ENCODE measurements at regions not wholly inside any gene's neighbourhood (a gene's known extent, or its start where the extent isn't known, plus 50 kb on each side); places are given as distances from the start of the nearest gene placed in this dataset.

DNA sequence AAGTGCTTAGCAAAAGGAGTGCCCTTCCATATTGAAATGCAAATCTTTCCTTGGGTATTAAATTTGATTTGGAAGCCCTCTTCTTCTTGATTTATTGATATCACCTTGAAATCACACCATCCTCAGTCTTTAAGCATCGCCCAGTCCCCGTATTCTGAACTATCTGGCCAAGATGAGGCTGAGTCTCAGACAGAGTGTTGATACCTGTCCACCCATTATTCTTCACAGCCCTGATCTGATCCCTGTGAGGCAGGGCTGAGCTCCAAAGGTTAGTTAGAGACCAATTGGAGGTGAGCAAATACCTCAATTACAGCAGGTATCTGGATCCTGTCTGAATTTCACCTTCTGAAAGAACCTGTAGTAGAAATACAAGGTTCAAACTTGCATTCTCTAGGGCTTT is 326.3 kb downstream of the FAT3 start (continued):
- TF ChIP-seq, protein P1, sequence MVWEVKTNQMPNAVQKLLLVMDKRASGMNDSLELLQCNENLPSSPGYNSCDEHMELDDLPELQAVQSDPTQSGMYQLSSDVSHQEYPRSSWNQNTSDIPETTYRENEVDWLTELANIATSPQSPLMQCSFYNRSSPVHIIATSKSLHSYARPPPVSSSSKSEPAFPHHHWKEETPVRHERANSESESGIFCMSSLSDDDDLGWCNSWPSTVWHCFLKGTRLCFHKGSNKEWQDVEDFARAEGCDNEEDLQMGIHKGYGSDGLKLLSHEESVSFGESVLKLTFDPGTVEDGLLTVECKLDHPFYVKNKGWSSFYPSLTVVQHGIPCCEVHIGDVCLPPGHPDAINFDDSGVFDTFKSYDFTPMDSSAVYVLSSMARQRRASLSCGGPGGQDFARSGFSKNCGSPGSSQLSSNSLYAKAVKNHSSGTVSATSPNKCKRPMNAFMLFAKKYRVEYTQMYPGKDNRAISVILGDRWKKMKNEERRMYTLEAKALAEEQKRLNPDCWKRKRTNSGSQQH (CRISPR knock-in tag; IDR thresholded peaks at IDR 0.05; ENCODE audit: low read depth): no peak

DNA sequence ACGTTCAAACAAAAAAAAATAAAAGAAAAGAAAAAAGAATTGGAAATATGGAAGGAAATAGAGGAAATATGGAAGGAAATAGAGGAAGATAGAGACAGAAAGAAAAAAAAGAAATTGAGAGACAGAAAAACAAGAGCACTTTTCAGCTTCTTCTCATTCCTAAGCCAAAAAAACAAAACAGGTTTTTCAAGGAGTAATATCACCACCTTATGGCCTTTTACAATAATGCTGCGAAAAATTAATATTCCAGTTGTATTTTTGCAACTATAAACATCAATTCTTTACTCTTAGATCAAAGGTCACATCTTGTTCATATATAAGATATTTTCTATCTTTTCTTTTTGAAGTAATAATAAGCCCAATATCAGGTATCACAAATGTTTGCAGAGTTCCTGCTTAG is 328.3 kb downstream of the FAT3 start:
- Histone ChIP-seq H3K9me3 (ENCODE audit: low read length) (no peaks in the 10 kb centered on the region), H3K79me2 (ENCODE audit: insufficient read depth, low read length) (no peaks in the 10 kb centered on the region), H3K36me3 (replicated peaks in 1 of 2; ENCODE audit: control insufficient read depth in 1 of 2, insufficient read depth in 2 of 2, low read length in 2 of 2) (no peaks in the 10 kb centered on the region), H3K9ac (ENCODE audit: insufficient read depth, low read depth, low read length) (no peak overlapping the region), H3K4me3 (replicated peaks in 1 of 3; ENCODE audit: insufficient read depth in 1 of 3, low read depth in 2 of 3, low read length in 3 of 3) (no peak overlapping the region), H2AFZ (ENCODE audit: low read length) (no peak overlapping the region), H3K4me2 (ENCODE audit: low read depth, low read length) (no peak overlapping the region), H4K20me1 (ENCODE audit: insufficient read depth, low read length) (no peaks in the 10 kb centered on the region), H3K27ac (ENCODE audit: extremely low read length, insufficient read depth, low read length) (no peak overlapping the region), H3K4me1 (ENCODE audit: insufficient read depth, low read length) (no peaks in the 10 kb centered on the region), H3K27me3 (ENCODE audit: control insufficient read depth in 1 of 2, insufficient read depth in 2 of 2, low read length in 2 of 2) (no peaks in the 10 kb centered on the region)
- WGBS (ENCODE audit: low lambda C conversion rate): 15% methylated on average over 2 of the region's 2 CpGs
- no TSS peak for BruUV-seq (replicated peaks)
- FAIRE-seq: no peak
- no peak for TF ChIP-seq ZC3H13 (CRISPR knock-in tag; IDR thresholded peaks at IDR 0.05)
- TF ChIP-seq STAG1 (CRISPR knock-in tag; IDR thresholded peaks at IDR 0.05): peak; percentile 63
- TF ChIP-seq SMC3 (IDR thresholded peaks at IDR 0.05; ENCODE audit: low read length): peak; percentile 18; the same call in 1 of the 2 replicates
- no peak for TF ChIP-seq TBP (CRISPR knock-in tag; IDR thresholded peaks at IDR 0.05)
- TF ChIP-seq, protein P2, sequence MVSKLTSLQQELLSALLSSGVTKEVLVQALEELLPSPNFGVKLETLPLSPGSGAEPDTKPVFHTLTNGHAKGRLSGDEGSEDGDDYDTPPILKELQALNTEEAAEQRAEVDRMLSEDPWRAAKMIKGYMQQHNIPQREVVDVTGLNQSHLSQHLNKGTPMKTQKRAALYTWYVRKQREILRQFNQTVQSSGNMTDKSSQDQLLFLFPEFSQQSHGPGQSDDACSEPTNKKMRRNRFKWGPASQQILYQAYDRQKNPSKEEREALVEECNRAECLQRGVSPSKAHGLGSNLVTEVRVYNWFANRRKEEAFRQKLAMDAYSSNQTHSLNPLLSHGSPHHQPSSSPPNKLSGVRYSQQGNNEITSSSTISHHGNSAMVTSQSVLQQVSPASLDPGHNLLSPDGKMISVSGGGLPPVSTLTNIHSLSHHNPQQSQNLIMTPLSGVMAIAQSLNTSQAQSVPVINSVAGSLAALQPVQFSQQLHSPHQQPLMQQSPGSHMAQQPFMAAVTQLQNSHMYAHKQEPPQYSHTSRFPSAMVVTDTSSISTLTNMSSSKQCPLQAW (CRISPR knock-in tag; IDR thresholded peaks at IDR 0.05): no peak
- no peak for TF ChIP-seq FOXA3 (CRISPR knock-in tag; IDR thresholded peaks at IDR 0.05)
- TF ChIP-seq, protein P3, sequence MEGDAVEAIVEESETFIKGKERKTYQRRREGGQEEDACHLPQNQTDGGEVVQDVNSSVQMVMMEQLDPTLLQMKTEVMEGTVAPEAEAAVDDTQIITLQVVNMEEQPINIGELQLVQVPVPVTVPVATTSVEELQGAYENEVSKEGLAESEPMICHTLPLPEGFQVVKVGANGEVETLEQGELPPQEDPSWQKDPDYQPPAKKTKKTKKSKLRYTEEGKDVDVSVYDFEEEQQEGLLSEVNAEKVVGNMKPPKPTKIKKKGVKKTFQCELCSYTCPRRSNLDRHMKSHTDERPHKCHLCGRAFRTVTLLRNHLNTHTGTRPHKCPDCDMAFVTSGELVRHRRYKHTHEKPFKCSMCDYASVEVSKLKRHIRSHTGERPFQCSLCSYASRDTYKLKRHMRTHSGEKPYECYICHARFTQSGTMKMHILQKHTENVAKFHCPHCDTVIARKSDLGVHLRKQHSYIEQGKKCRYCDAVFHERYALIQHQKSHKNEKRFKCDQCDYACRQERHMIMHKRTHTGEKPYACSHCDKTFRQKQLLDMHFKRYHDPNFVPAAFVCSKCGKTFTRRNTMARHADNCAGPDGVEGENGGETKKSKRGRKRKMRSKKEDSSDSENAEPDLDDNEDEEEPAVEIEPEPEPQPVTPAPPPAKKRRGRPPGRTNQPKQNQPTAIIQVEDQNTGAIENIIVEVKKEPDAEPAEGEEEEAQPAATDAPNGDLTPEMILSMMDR (CRISPR knock-in tag; IDR thresholded peaks at IDR 0.05): peak; percentile 37
- no peak for TF ChIP-seq NR2C2 (CRISPR knock-in tag; IDR thresholded peaks at IDR 0.05; ENCODE audit: borderline replicate concordance)
- intact Hi-C loops (cut with micrococcal nuclease; ENCODE audit: unreplicated experiment) (loop anchor here (2.0 kb wide), 1 partner anchor 212 kb away; no protein-coding TSS in a partner anchor), in situ Hi-C loops (cut with HindIII; ENCODE audit: extremely low pct_ligation_motif_present, low pct_unique_long_range_greater_than_20kb) (no loop called here)
- no peak for ATAC-seq
- POLR2A ChIA-PET: no interaction called here
- DNase-seq (ENCODE audit: low spot score): peak; percentile 2
- CTCF ChIA-PET (ENCODE audit: low intra/inter-chr PET ratio, low total read pairs): no interaction called here
